Stimulated activated CD4-positive, alpha-beta T cell treated with anti-CD3 and anti-CD28 coated beads, Interleukin-4, amount 100 ng/mL, for 4 hours (primary cell): ENCODE measurements at regions not wholly inside any gene's neighbourhood (a gene's known extent, or its start where the extent isn't known, plus 50 kb on each side); places are given as distances from the start of the nearest gene placed in this dataset.
"Not testable (repeated sequence)": the region's sequence is repeated elsewhere in the genome, so short reads cannot be mapped to it uniquely, and the experiment has no call there.

Experiments used
- DNase-seq, 2 experiments: peaks; one replicate each; pipeline ENCODE4 v3.0.0-alpha.2; 2020

GRCh38 chr11:37968148-37968547, 1370.1 kb upstream of the RAG2 start:
- no peak for DNase-seq

DNA sequence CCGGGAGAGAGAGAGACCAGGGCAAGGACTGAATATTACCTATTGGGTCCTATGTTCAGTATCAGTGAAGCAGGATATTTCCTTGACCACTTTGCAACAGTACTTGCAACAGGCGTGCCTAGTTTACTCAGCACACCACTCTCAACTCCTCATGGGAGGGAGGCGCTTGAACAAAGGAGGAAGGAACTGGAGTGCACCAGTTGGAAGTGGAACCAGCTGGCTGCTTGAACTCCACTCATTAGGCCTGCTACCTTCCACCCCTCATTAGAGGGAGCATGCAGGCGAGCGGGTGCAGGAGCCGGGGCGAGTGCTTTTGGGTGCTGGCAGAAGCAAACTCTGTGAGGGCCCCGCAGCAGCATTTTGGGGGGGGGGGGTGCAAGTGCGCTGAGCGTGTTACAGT, 1369.6 kb upstream of the RAG2 start:
- DNase-seq, result no peak

DNA sequence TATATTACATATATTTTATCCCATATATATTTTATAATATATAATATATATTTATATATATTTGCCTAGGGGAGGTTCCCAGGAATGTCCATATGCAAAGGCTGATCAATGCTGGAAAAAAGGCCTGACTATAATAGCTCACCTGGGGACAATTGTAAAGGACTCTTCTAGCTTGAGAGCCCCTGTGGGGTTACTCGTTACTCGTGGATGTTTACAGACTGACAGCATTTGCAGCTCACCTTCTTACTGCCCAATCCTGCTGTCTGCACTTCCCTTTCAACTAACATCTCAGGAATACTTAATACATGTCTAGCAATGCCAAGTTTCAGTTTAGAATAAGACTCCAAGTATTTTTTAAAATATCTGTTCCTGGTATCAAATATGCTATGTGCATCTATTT, 1365.4 kb upstream of the RAG2 start:
- no peak for DNase-seq

GRCh38 chr11:37957717-37958116, 1359.7 kb upstream of the RAG2 start:
- no peak for DNase-seq

GRCh38 chr11:37951996-37952395, 1354.0 kb upstream of the RAG2 start:
- DNase-seq, result no peak

DNA sequence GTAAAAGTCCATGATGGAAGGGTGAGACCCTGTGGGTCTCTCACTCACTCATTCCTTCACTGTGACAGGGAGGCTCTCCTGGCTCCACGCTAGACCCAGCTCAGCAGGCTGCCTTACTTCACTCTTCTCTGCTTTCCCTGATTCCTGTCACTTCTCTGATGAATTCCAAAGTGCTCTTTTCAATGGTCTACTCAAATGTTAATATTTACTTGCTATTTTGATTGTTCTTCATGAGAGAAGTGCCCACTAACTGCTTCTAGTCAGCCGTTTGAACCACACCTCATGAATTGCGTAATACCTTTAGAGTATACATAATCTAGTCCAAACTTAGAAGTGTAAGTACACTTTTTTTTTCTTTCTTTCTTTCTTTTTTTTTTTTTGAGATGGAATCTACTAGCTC, 1350.2 kb upstream of the RAG2 start:
- DNase-seq, result no peak

DNA sequence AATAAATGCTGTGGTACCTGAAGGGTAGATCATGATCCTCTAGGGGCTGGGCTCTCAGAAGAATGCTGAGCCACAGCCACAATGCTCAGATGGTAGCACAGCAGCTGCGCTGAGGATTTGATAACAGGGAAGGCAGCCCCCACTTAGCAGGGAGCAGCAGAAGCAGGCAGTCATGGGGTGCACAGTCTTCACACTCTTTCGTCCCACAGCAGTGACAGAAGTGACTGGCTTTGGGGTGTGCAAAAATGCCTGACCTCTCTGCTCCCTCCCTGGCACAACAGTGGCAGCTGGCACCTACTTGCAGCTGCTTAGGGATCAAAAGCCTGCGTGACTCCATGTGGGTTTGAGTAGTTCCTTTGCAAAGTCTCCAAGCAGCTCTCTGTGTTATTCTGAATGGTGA, 1349.8 kb upstream of the RAG2 start:
- DNase-seq, result no peak

- DNase-seq, result no peak
Measured at GRCh38 chr11:37946155-37946766, 1348.2 kb upstream of the RAG2 start.

DNA sequence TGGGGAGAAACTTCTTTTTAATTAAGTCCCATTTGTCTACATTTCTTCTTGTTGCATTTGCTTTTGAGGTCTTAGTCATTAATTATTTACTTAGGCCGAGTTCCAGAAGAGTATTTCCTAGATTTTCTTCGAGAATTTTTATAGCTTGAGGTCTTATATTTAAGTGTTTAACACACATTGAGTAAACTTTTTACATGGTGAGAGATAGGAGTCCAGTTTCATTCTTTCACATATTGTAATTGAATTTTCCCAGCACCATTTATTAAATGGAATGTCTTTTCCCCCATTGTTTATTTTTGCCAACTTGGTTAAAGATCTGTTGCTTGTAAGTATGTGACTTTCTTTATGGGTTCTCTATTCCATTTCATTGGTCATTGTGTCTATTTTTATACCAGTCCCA, 1344.0 kb upstream of the RAG2 start:
- no peak for DNase-seq

DNA sequence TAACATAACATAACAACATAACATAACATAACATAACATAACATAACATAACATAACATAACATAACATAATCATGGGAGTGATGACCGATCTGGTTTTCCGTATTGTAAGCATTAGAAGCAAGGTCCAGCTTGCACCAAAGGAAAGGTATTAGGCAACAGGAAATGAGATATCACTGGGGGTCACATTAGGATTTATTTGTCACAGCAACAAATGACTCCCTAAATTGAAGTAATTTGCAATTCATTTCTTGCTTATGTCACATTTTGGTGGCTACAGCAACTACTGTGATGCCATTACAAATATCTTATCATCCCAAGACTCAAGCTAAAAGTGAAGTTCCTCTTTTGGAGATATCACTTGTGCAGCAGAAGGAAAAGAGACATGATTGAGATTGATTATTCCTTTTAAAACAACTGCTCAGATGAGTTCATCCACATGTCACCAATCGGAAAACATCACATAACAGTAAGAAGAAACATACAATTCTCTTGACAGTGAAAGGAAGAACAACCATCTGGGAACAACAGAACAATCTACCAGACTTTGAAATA, 1331.1 kb upstream of the RAG2 start:
- DNase-seq, result no peak

- DNase-seq, result no peak
Measured at GRCh38 chr11:37926772-37927171, 1328.7 kb upstream of the RAG2 start.

DNA sequence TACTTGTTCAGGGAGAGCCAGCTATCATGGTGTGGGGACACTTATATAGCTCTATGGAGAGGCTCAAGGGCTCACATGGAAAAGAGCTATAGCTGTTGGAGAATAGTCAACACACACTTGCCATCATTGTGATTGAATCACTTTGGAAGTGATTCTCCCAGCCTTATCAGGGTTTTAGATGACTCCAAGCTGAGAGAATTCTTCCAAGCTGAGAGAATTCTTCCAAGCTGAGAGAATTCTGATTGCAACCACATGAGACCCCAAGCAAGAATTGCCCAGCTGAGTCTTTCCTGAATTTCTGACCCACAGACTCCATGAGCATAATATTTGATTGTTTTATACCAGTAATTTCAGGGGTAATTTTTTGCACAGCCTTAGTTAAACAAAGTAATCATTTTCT, 1318.3 kb upstream of the RAG2 start:
- DNase-seq, result no peak

- DNase-seq, result no peak
Measured at GRCh38 chr11:37914859-37915258, 1316.8 kb upstream of the RAG2 start.

- DNase-seq, result no peak
Measured at GRCh38 chr11:37908219-37908548, 1310.1 kb upstream of the RAG2 start.

DNA sequence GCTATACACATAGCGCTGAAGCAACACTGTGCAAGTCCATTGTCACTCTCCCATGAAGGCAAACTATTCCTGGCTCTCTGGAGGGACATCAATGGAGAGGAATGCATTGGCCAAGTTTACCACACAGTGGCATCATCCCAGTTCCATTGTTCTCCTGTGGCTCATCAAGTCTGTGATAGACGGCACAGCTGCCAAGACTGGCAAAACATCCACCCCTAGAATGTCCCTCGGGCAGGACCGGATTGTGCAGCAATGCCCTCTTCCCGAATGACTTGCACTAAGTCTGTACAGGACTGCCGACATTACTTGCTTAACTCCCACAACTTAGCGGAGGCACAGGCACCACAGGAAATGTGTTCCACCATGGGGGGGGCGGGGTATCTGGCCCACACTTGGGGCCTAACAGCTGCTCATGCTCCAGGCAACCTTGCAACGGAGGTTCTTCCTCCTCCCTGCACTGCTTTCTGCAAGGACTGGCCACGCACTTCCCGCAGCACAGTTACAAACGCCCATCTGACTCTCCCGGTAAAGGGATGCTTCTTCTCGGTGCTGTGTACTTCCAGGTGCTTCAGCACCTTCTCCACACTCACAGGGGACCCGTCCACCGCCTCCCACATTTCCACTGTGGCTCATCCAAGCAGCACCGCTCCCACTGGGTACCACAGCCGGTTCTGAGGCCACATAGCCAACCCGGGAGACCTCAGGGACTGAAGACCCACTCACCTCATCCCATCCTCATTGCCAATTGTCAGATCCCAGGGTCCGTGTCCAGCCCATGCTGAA, 1309.6 kb upstream of the RAG2 start:
- no peak for DNase-seq

GRCh38 chr11:37905707-37906417, 1307.8 kb upstream of the RAG2 start:
- DNase-seq, result no peak

DNA sequence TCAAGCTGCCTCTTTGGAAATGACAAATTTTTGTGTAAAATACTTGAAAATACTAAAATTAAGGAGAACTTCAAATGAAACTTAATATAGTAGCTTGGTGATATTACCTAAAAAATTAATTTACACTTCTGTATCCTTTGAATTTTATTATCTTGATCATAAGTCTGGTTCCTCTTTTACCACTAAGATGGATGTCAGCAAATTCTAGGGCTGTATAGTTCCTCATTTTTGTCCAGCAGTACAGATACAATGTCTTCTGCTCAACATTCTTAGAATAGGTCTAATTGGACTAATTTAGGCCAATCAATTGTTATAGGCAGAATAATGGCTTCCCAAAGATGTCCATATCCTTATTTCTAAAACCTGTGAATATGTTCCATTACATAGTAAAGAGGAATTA, 1298.0 kb upstream of the RAG2 start:
- DNase-seq, result no peak

DNA sequence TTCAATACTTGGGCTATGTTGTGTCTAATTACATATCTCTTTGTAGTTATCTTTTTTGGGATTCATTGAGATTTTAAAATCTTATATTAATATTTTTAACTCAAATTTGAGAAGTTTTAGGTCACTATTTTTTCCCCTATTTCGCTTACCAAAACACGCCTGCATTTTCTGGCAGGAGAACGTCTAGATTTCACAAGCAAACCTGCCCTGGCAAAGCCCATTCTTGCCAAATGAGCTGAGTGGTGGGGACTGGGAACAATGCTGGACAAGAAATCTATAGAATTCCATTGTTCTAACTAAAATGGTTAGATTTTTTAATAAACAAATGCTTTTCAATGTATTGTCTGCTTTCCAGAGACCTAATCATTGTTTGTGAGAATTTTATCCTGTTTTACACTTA, 1283.7 kb upstream of the RAG2 start:
- DNase-seq, result no peak

DNA sequence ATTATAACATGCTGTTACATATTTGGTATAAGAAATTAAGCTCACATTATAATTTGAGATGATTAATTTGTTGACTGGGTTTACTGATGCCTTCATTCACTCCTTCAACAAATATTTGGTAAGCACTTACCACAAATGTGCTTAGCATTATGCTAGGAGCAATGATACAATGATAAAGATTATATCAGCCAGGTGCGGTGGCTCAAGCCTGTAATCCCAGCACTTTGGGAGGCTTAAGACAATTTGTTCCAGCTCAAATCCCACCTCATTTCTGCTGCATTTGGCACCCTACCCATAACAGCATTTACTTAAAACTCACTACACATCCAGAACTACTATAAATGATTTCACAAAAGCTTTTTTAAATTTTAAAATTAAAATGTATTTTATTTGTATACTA, 1263.6 kb upstream of the RAG2 start:
- no peak for DNase-seq

DNA sequence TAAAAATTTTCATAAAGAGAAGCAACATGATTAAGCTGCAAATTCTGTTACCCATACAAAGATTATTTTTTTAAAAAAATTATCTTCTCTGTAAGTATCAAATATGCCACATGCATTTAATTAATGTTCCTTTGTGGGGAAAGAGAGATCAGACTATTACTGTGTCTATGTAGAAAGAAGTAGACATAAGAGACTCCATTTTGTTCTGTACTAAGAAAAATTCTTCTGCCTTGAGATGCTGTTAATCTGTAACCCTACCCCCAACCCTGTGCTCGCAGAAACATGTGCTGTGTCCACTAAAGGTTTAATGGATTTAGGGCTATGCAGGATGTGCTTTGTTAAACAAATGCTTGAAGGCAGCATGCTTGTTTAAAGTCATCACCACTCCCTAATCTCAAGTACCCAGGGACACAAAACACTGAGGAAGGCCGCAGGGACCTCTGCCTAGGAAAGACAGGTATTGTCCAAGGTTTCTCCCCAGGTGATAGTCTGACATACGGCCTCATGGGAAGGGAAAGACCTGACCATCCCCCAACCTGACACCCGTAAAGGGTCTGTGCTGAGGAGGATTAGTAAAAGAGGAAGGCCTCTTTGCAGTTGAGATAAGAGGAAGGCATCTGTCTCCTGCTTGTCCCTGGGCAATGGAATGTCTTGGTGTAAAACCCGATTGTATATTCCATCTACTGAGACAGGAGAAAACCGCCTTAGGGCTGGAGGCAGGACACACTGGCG, 1260.9 kb upstream of the RAG2 start:
- not testable (repeated sequence) for DNase-seq

GRCh38 chr11:37858398-37858797, 1260.4 kb upstream of the RAG2 start:
- no peak for DNase-seq

DNA sequence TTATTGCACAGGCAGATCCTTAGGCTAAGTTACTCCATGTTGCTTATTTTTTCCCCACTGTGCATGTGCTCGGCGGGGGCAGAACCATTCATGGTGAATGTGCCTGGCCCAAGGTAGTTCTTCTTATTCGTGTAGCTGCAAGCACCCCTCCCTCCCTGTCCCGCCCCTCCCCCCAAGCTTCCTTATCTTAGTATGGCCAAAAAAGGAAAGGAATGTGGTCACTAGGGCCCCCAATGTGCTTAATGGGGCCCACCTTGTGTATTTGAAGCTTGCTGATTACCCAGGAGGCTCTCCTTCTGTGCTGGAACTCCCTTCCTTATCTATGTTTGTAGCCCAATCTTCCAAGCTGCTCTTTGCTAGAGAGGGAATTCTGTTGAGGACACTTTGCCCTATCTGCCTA, 1259.7 kb upstream of the RAG2 start:
- DNase-seq, result no peak

DNA sequence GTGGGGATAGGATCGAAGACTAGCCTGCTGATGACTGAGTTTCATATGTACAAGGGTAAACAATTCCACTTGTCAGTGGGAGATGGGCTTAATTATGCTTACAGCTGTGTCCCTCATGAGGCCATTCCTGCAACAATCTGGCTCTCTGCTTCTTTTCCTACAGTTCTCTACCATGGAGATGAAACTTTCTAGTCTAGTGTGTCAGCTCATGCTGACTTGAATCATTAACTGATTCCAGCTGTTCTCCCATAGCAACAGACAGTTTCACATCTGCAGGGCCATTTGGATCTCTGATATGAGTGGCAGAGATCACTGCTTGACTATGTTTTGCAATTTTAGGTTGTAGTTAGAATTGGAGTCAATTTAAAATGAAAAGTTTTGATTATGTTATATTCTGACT, 1251.7 kb upstream of the RAG2 start:
- no peak for DNase-seq
